ENCODE measurements at regions not wholly inside any gene's neighbourhood (a gene's known extent, or its start where the extent isn't known, plus 50 kb on each side); places are given as distances from the start of the nearest gene placed in this dataset.

- TF ChIP-seq EZH2 (IDR thresholded peaks at IDR 0.05; ENCODE audit: insufficient read depth, poor library complexity, severe bottlenecking) (no peak), EZH2phosphoT487 (IDR thresholded peaks at IDR 0.05; ENCODE audit: insufficient read depth, low read depth) (no peak)
Observed at GRCh38 chr5:166282939-166283338, 2008.5 kb upstream of the WWC1 start.
